ENCODE measurements at regions not wholly inside any gene's neighbourhood (a gene's known extent, or its start where the extent isn't known, plus 50 kb on each side); places are given as distances from the start of the nearest gene placed in this dataset.
"Not testable (repeated sequence)": the region's sequence is repeated elsewhere in the genome, so short reads cannot be mapped to it uniquely, and the experiment has no call there.

DNA sequence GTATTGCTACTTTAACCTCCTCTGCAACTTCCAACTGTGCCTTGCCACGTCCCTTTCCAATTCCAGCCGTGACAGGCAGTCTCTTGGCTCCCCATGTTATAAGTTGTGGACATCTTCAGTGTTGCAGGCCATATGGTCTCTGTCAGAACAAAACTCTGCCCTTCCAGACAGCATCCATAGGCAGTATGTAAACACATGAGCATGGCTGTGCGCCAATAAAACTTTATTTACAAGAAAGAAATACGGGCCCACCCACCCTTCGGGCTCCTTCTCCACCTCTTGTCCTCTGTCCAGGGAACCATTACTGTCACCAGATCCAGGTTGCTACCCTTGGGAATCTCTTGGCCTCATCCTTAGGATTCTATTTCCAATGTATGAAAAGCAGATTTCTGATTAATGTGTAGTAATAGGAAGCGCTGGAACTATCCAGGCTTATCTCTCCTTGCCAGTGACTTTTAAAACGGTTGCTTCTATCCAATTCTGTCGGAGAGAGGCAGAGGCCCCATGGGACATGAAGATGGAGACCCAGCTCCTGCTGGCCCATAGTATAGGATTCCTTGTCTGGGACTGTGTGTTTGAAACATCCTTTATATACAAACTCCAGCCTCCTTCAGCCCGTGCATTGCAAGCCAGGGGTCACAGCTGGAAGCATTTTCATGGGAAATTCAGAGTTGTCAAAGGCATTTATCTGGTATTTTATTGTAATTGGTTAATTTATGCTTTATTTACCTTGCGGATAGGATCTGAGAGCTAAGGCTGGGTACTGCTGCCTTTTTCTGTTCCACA, 114.4 kb downstream of the ZNF664 start:
- Histone ChIP-seq H3K79me2 (ENCODE audit: insufficient read depth, low read depth, low read length) (no peaks in the 10 kb centered on the region), H2AFZ (ENCODE audit: low read length) (no peak overlapping the region)
- CTCF ChIA-PET (ENCODE audit: unreplicated experiment): no interaction called here

DNA sequence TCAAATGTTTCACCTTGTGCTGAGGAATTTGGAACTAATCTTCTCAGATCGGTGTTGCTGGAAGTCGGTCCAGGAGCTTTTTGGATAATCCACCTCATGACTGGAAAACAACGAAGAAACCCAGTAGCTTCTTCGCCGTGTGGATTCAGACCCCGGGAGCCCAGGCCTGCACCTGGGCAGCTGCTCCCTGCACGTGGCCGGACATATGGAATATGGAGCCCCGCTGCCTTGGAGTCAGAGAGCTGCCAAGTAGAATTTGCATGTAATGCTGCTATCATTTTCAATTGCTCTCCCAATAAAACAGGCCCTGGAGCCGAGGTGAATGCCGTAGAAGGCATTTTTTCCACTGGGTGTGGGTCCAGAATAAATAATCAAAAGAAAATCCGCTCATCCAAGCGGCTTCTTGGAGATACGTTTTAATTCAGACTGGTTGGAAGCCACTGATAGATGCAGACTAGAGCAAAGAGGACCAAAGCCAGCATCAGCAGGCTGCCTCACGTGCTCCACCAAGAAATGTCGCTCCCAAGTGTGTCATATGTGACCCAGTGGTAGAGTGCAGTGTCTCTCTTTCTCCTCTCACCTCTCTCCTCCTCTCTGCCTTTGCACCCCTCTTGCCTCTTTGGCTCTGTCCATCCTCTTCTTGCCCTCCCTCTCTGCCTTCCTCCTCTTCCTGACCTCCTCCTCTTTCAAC, 115.3 kb downstream of the ZNF664 start:
- intact Hi-C loops (cut with micrococcal nuclease; ENCODE audit: unreplicated experiment): no loop called here
- Histone ChIP-seq H3K4me3 (ENCODE audit: low read depth, low read length, poor library complexity, severe bottlenecking) (no peak overlapping the region), H3K9me3 (ENCODE audit: low read length) (no peaks in the 10 kb centered on the region), H3K36me3 (ENCODE audit: insufficient read depth, low read length) (no peaks in the 10 kb centered on the region), H3K9me2 (ENCODE audit: insufficient read depth, low read length) (no peaks in the 10 kb centered on the region), H3K27ac (ENCODE audit: low read depth, low read length, poor library complexity, severe bottlenecking) (no peak overlapping the region), H2AFZ (ENCODE audit: low read length) (no peak overlapping the region), H3K4me1 (ENCODE audit: insufficient read depth, low read length, poor library complexity, severe bottlenecking) (no peaks in the 10 kb centered on the region), H4K20me1 (ENCODE audit: insufficient read depth, low read length) (no peaks in the 10 kb centered on the region), H3K4me2 (ENCODE audit: low read length) (no peak overlapping the region), H3K79me2 (ENCODE audit: insufficient read depth, low read depth, low read length) (no peaks in the 10 kb centered on the region)
- no peak for TF ChIP-seq CTCF (conservative IDR thresholded peaks at IDR 0.05; ENCODE audit: low read length)
- TF ChIP-seq EZH2phosphoT487 (IDR thresholded peaks at IDR 0.05; ENCODE audit: borderline replicate concordance, low read depth, low read length): no peak
- ChIA-PET POLR2A (no interaction called here), CTCF (ENCODE audit: unreplicated experiment) (no interaction called here)
- no peak for DNase-seq (ENCODE audit: low spot score)
- BruUV-seq (replicated peaks): no TSS peak

More for the DNA sequence above, 114.4 kb downstream of the ZNF664 start:
- Histone ChIP-seq H3K4me2 (ENCODE audit: low read length) (no peak overlapping the region), H3K27ac (ENCODE audit: low read depth, low read length, poor library complexity, severe bottlenecking) (no peak overlapping the region), H3K9me2 (ENCODE audit: insufficient read depth, low read length) (no peaks in the 10 kb centered on the region), H3K4me3 (ENCODE audit: low read depth, low read length, poor library complexity, severe bottlenecking) (no peak overlapping the region), H3K9me3 (ENCODE audit: low read length) (no peaks in the 10 kb centered on the region), H3K36me3 (ENCODE audit: insufficient read depth, low read length) (no peaks in the 10 kb centered on the region), H3K4me1 (ENCODE audit: insufficient read depth, low read length, poor library complexity, severe bottlenecking) (no peaks in the 10 kb centered on the region), H4K20me1 (ENCODE audit: insufficient read depth, low read length) (no peaks in the 10 kb centered on the region)
- TF ChIP-seq EZH2phosphoT487 (IDR thresholded peaks at IDR 0.05; ENCODE audit: borderline replicate concordance, low read depth, low read length) (no peak), CTCF (conservative IDR thresholded peaks at IDR 0.05; ENCODE audit: low read length) (no peak)
- POLR2A ChIA-PET: no interaction called here
- BruUV-seq (replicated peaks): no TSS peak
- DNase-seq (ENCODE audit: low spot score): no peak
- intact Hi-C loops (cut with micrococcal nuclease; ENCODE audit: unreplicated experiment): no loop called here

- H3K27ac ChIP-seq (ENCODE audit: low read depth, low read length, poor library complexity, severe bottlenecking); H3K9me2 ChIP-seq (ENCODE audit: insufficient read depth, low read length); BruUV-seq (replicated peaks); POLR2A ChIA-PET; intact Hi-C loops (cut with micrococcal nuclease; ENCODE audit: unreplicated experiment); CTCF ChIA-PET (ENCODE audit: unreplicated experiment); H3K79me2 ChIP-seq (ENCODE audit: insufficient read depth, low read depth, low read length); H2AFZ ChIP-seq (ENCODE audit: low read length); H4K20me1 ChIP-seq (ENCODE audit: insufficient read depth, low read length); H3K4me3 ChIP-seq (ENCODE audit: low read depth, low read length, poor library complexity, severe bottlenecking); H3K4me2 ChIP-seq (ENCODE audit: low read length); H3K9me3 ChIP-seq (ENCODE audit: low read length); H3K36me3 ChIP-seq (ENCODE audit: insufficient read depth, low read length); H3K4me1 ChIP-seq (ENCODE audit: insufficient read depth, low read length, poor library complexity, severe bottlenecking); DNase-seq (ENCODE audit: low spot score): not testable (repeated sequence)
These were observed 116.3 kb downstream of the ZNF664 start for GRCh38 chr12:124089181-124089914.
